Activated CD4-positive, alpha-beta T cell treated with anti-CD3 and anti-CD28 coated beads, Interleukin-2, amount 10 ng/mL, durations not matched to agents 24 days and 14 days (primary cell): ENCODE measurements at regions not wholly inside any gene's neighbourhood (a gene's known extent, or its start where the extent isn't known, plus 50 kb on each side); places are given as distances from the start of the nearest gene placed in this dataset.
"Not testable (repeated sequence)": the region's sequence is repeated elsewhere in the genome, so short reads cannot be mapped to it uniquely, and the experiment has no call there.

Experiments used
- DNase-seq: peaks from one replicate; pipeline ENCODE4 v3.0.0; 2022
- H3K27ac Mint-ChIP-seq: one replicate; pipeline ENCODE4 v1.8.0; 2022; ENCODE audit warnings: mild to moderate bottlenecking, mixed read lengths
- H3K27me3 Mint-ChIP-seq: one replicate; pipeline ENCODE4 v1.8.0; 2022; ENCODE audit warnings: mixed read lengths
- H3K36me3 Mint-ChIP-seq: one replicate; pipeline ENCODE4 v1.8.0; 2022; ENCODE audit warnings: low read depth, mild to moderate bottlenecking, mixed read lengths
- H3K4me1 Mint-ChIP-seq: one replicate; pipeline ENCODE4 v1.8.0; 2021; ENCODE audit warnings: mixed read lengths
- H3K4me3 Mint-ChIP-seq: one replicate; pipeline ENCODE4 v1.8.0; 2022; ENCODE audit warnings: mild to moderate bottlenecking, moderate library complexity, mixed read lengths
- H3K9me3 Mint-ChIP-seq: one replicate; pipeline ENCODE4 v1.8.0; 2021; ENCODE audit warnings: mixed read lengths
- intact Hi-C: fragments of 100-400 bp; cut with micrococcal nuclease; formaldehyde crosslinking; loops from one replicate; pipeline ENCODE4 v1.15.1; 2023

GRCh38 chr6:69571234-69571633 lies 225.6 kb downstream of the LMBRD1 start:
- DNase-seq = no peak
- Mint-ChIP-seq H3K36me3 (no peaks in the 10 kb centered on the region), H3K4me3 (no peak overlapping the region), H3K9me3 (no peaks in the 10 kb centered on the region), H3K4me1 (no peaks in the 10 kb centered on the region), H3K27me3 (no peaks in the 10 kb centered on the region), H3K27ac (no peak overlapping the region)
- intact Hi-C loops = no loop called here

DNA sequence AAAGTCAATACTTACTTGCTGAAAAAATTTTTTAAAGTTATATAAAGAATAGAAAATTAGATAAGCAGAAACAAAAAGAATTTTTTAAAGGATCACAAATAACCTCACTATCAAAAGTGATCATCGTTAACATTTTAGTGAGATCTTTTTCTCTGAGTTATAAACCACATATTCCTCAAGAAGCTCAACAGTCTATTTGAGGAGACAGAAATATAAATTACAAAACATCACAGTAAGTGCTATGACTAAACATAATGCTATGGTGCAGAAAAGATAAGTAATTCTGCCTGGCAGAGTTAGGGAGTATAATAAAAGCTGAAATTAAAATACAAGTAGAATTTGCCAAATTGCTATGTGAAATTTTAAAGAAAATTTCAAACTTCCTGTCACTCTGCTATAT lies 226.7 kb downstream of the LMBRD1 start:
- Mint-ChIP-seq H3K36me3 (no peaks in the 10 kb centered on the region), H3K27me3 (no peaks in the 10 kb centered on the region), H3K27ac (no peak overlapping the region), H3K4me3 (no peak overlapping the region), H3K4me1 (no peaks in the 10 kb centered on the region), H3K9me3 (no peaks in the 10 kb centered on the region)
- intact Hi-C loops = no loop called here
- DNase-seq = no peak

DNA sequence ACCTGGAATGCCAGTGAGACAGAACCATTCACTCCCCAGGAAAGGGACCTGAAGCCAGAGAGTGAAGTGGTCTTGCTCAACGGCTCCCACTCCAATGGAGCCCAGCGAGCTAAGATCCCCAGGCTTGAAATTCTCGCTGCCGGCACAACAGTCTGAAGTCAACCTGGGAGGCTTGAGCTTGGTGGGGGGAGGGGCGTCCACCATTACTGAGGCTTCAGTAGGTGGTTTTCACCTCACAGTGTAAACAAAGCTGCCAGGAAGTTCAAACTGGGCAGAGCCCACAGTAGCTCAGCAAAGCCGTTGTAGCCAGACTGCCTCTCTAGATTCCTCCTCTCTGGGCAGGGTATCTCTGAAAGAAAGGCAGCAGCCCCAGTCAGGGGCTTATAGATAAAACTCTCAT lies 236.2 kb downstream of the LMBRD1 start:
- intact Hi-C loops, H3K9me3 Mint-ChIP-seq, H3K27ac Mint-ChIP-seq, H3K36me3 Mint-ChIP-seq, DNase-seq, H3K4me3 Mint-ChIP-seq, H3K27me3 Mint-ChIP-seq, H3K4me1 Mint-ChIP-seq: not testable (repeated sequence)

DNA sequence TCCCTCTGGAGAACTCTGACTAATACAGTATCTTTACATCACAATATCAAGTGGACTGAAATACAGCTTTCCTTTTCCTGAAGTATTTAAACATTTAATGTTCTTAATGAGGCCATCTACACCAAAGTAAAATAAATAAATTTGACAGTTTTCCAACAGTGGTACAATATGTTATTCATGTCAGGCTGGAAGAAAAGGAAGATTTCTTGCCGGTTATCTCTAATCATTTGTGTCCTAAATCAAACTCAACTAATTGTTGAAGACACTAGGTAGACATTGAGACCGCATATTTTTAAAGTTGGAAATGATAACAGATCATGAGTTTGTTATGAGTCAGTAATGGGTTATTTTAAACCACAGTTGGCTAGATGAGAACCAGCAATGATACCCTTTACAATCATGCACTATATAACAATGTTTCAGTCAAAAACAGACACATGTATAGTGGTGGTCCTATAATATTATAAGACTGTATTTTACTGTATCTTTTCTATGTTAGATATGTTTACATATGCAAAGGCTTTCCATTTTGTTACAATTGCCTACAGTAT lies 241.6 kb downstream of the LMBRD1 start:
- no peak overlapping the region for H3K4me3 Mint-ChIP-seq
- H3K4me1 Mint-ChIP-seq = no peaks in the 10 kb centered on the region
- no peak for DNase-seq
- H3K9me3 Mint-ChIP-seq = no peaks in the 10 kb centered on the region
- no peaks in the 10 kb centered on the region for H3K36me3 Mint-ChIP-seq
- intact Hi-C loops = no loop called here
- no peak overlapping the region for H3K27ac Mint-ChIP-seq
- H3K27me3 Mint-ChIP-seq = no peaks in the 10 kb centered on the region

- DNase-seq = no peak
- Mint-ChIP-seq H3K9me3 (no peaks in the 10 kb centered on the region), H3K36me3 (no peaks in the 10 kb centered on the region), H3K27me3 (no peaks in the 10 kb centered on the region), H3K27ac (no peak overlapping the region), H3K4me3 (no peak overlapping the region), H3K4me1 (no peaks in the 10 kb centered on the region)
- intact Hi-C loops = no loop called here
These were observed 254.3 kb downstream of the LMBRD1 start for GRCh38 chr6:69542494-69542893.

DNA sequence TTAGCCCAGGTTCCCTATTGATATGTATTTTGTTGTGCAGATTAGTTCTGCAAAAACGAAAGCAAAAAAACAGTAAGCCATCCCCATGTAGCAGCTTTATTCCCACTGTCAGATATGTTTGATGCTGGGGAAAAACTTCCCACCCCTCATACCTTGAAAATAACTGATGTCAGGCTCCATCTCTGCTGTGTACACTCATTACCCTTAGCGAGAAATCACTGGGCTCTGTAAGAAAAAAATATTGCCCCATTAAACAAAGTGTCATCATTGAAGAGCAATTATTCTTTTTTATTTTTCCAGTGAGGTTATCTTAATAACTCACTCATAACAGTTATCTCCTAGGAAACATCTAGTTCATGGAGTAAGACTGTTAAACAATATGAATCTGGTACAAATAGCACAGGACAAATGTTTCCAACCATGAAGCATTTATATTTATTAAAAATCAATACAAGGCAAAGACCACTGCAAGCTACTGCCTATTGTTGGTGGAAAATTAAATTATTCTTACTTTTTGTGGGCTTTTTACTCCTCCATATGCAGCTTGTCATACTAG lies 268.8 kb downstream of the LMBRD1 start:
- no peak for DNase-seq
- H3K4me3 Mint-ChIP-seq = no peak overlapping the region
- no peaks in the 10 kb centered on the region for H3K9me3 Mint-ChIP-seq

GRCh38 chr6:69515480-69515879 lies 281.3 kb downstream of the LMBRD1 start:
- H3K27ac Mint-ChIP-seq, DNase-seq, H3K36me3 Mint-ChIP-seq, H3K4me3 Mint-ChIP-seq, H3K4me1 Mint-ChIP-seq, H3K9me3 Mint-ChIP-seq, intact Hi-C loops, H3K27me3 Mint-ChIP-seq: not testable (repeated sequence)

More for the DNA sequence above, 268.8 kb downstream of the LMBRD1 start:
- H3K36me3 Mint-ChIP-seq = no peaks in the 10 kb centered on the region
- no peaks in the 10 kb centered on the region for H3K27me3 Mint-ChIP-seq
- no peaks in the 10 kb centered on the region for H3K4me1 Mint-ChIP-seq
- H3K27ac Mint-ChIP-seq = no peak overlapping the region
- intact Hi-C loops = no loop called here

- intact Hi-C loops = no loop called here
- Mint-ChIP-seq H3K27ac (no peak overlapping the region), H3K36me3 (no peaks in the 10 kb centered on the region), H3K4me3 (no peak overlapping the region), H3K4me1 (no peaks in the 10 kb centered on the region), H3K9me3 (peaks cover 6% of the 10 kb centered on the region), H3K27me3 (no peaks in the 10 kb centered on the region)
- DNase-seq = no peak
These were observed 302.2 kb downstream of the LMBRD1 start for GRCh38 chr6:69494595-69494994.

- Mint-ChIP-seq H3K27ac (no peak overlapping the region), H3K27me3 (no peaks in the 10 kb centered on the region)
- intact Hi-C loops = no loop called here
These were observed 306.8 kb downstream of the LMBRD1 start for GRCh38 chr6:69489970-69490369.

GRCh38 chr6:69487688-69488087 lies 309.1 kb downstream of the LMBRD1 start:
- Mint-ChIP-seq H3K27ac (no peak overlapping the region), H3K27me3 (no peaks in the 10 kb centered on the region), H3K9me3 (peaks cover 10% of the 10 kb centered on the region), H3K4me1 (no peaks in the 10 kb centered on the region), H3K36me3 (no peaks in the 10 kb centered on the region), H3K4me3 (no peak overlapping the region)
- intact Hi-C loops = no loop called here
- DNase-seq = no peak

More at GRCh38 chr6:69489970-69490369, 306.8 kb downstream of the LMBRD1 start:
- Mint-ChIP-seq H3K4me1 (no peaks in the 10 kb centered on the region), H3K4me3 (no peak overlapping the region), H3K36me3 (no peaks in the 10 kb centered on the region), H3K9me3 (peaks cover 6% of the 10 kb centered on the region)
- DNase-seq = no peak

- Mint-ChIP-seq H3K4me3 (no peak overlapping the region), H3K4me1 (no peaks in the 10 kb centered on the region), H3K27me3 (no peaks in the 10 kb centered on the region), H3K9me3 (no peaks in the 10 kb centered on the region), H3K36me3 (no peaks in the 10 kb centered on the region), H3K27ac (no peak overlapping the region)
- no peak for DNase-seq
- intact Hi-C loops = no loop called here
These were observed 329.7 kb downstream of the LMBRD1 start for GRCh38 chr6:69466979-69467570.

DNA sequence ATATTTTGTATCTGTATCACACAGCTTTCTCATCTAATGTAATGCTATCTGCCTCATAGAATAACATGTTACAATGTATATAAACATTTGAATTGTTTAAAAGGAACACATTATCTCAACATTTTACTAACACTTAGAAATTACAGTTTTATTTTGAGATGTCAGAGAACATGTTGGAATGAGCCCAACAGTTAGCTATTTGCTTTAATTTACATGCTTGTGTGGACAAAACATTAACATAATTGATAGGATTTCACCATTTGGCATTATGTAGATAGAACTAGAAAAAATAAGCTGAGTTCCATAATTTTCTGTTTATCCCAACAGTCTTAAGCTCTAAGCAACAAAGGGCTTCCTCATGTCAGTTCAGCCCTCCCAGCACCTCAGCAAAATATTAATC lies 330.9 kb downstream of the LMBRD1 start:
- H3K4me3 Mint-ChIP-seq = no peak overlapping the region

DNA sequence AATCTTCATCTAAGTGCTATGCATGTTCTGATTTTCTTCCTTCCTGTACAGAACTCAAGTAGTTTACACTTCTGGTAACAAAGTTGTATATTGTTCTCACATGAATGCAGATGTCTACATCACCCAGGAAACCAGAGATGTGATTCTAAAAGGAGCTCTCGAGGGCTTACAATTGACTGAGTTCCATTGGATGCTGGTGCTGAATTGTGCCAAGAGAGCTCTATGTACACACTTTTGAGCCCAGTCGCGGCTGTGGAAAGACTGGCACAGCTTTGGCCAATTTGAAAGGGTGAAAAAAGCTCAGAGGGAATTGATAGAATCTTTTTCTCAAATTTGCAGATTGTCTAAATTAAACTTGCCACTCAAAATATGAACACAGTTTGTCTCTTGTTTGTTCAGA lies 340.7 kb downstream of the LMBRD1 start:
- DNase-seq = no peak
- Mint-ChIP-seq H3K27ac (no peak overlapping the region), H3K9me3 (peaks cover 7% of the 10 kb centered on the region), H3K4me3 (no peak overlapping the region), H3K27me3 (no peaks in the 10 kb centered on the region), H3K36me3 (no peaks in the 10 kb centered on the region), H3K4me1 (no peaks in the 10 kb centered on the region)
- intact Hi-C loops = no loop called here

More for the DNA sequence above, 330.9 kb downstream of the LMBRD1 start:
- H3K9me3 Mint-ChIP-seq = no peaks in the 10 kb centered on the region
- H3K36me3 Mint-ChIP-seq = no peaks in the 10 kb centered on the region
- H3K27me3 Mint-ChIP-seq = no peaks in the 10 kb centered on the region
- no peak overlapping the region for H3K27ac Mint-ChIP-seq
- intact Hi-C loops = no loop called here
- no peaks in the 10 kb centered on the region for H3K4me1 Mint-ChIP-seq
- no peak for DNase-seq

- not testable (repeated sequence) for H3K4me3 Mint-ChIP-seq
These were observed 342.2 kb downstream of the LMBRD1 start for GRCh38 chr6:69454619-69455018.

GRCh38 chr6:69450493-69450892 lies 346.3 kb downstream of the LMBRD1 start:
- H3K27ac Mint-ChIP-seq, H3K27me3 Mint-ChIP-seq, H3K36me3 Mint-ChIP-seq, DNase-seq, H3K9me3 Mint-ChIP-seq, H3K4me3 Mint-ChIP-seq, intact Hi-C loops, H3K4me1 Mint-ChIP-seq: not testable (repeated sequence)

More at GRCh38 chr6:69454619-69455018, 342.2 kb downstream of the LMBRD1 start:
- intact Hi-C loops, H3K4me1 Mint-ChIP-seq, H3K27ac Mint-ChIP-seq, H3K36me3 Mint-ChIP-seq, H3K27me3 Mint-ChIP-seq, H3K9me3 Mint-ChIP-seq, DNase-seq: not testable (repeated sequence)
